Keratinocyte (primary cell): ENCODE measurements at regions not wholly inside any gene's neighbourhood (a gene's known extent, or its start where the extent isn't known, plus 50 kb on each side); places are given as distances from the start of the nearest gene placed in this dataset.

Source experiments
- CTCF ChIP-seq, 3 experiments: IDR thresholded peaks in 1 of 3; conservative IDR thresholded peaks in 1 of 3; optimal IDR thresholded peaks in 1 of 3; 2 replicates in 2 of 3; 3 replicates in 1 of 3; pipeline versions ENCODE3 to v1.5.1; 2011; ENCODE audit warnings: low read length in 3 of 3, mild to moderate bottlenecking in 3 of 3, moderate library complexity in 2 of 3, control low read depth in 1 of 3, inconsistent platforms in 1 of 3; ENCODE audit not compliant: insufficient read depth in 2 of 3; ENCODE audit errors: extremely low read depth in 1 of 3
- EZH2 ChIP-seq: IDR thresholded peaks from one replicate; pipeline ENCODE4 v1.6.1; 2012; ENCODE audit warnings: inconsistent platforms, mild to moderate bottlenecking, low read length, moderate library complexity

GRCh38 chr6:15915508-15916178 lies 213.2 kb upstream of the MYLIP start:
- TF ChIP-seq EZH2 (no peak), CTCF (optimal IDR thresholded peaks at IDR 0.05 in 1 of 3, IDR thresholded peaks at IDR 0.05 in 1 of 3, conservative IDR thresholded peaks at IDR 0.05 in 1 of 3; ENCODE audit: extremely low read depth in 1 of 3, insufficient read depth in 2 of 3, low read length in 3 of 3) (no peak)
